Liver (tissue), 3 donors: ENCODE measurements at regions not wholly inside any gene's neighbourhood (a gene's known extent, or its start where the extent isn't known, plus 50 kb on each side); places are given as distances from the start of the nearest gene placed in this dataset.

Source experiments
- JUND ChIP-seq, 2 donors: IDR thresholded peaks; 2 replicates each; pipeline ENCODE4 v1.6.1; 2016; ENCODE audit warnings: antibody characterized with exemption in 2 of 2
- SP1 ChIP-seq: IDR thresholded peaks from 2 replicates; pipeline ENCODE4 v1.6.1; 2018; ENCODE audit warnings: antibody characterized with exemption, mild to moderate bottlenecking
- YY1 ChIP-seq: IDR thresholded peaks from 2 replicates; pipeline ENCODE4 v1.6.1; 2016; ENCODE audit warnings: antibody characterized with exemption, mild to moderate bottlenecking
- TF ChIP-seq, protein P1 (sequence below): IDR thresholded peaks from 2 replicates; pipeline ENCODE4 v1.6.1; 2016; ENCODE audit warnings: antibody characterized with exemption
- TF ChIP-seq, protein P2 (sequence below): fragments of 150-350 bp; IDR thresholded peaks from 2 replicates; pipeline ENCODE4 v1.5.1; 2017; ENCODE audit warnings: improper control_type of control experiment, low read depth, low read length; ENCODE audit not compliant: missing input control
- TF ChIP-seq, protein P3 (sequence below): IDR thresholded peaks from 2 replicates; pipeline ENCODE4 v1.6.1; 2016; ENCODE audit warnings: antibody characterized with exemption, mild to moderate bottlenecking
- donor health status: healthy.
- donor health status: healthy.

DNA sequence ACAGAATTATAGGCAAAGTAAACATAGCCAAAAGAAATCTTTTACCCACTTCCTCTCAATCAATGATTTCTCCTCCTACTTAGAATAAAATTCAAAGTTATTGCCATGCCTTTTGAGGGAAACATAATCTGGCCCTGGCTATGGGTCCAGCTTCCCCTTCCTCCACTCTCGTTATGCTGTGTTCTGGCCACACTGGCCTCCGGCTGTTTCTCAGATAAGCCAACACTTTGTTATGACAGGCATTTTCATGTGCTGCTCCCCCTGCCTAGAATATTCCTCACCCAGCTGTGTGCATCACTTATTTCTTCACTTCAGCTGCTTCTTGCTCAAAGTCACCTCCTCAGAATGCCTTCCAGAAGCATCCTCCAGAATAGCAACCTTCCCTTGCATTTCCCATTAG lies 386.6 kb upstream of the AADAT start:
- TF ChIP-seq, protein P1, sequence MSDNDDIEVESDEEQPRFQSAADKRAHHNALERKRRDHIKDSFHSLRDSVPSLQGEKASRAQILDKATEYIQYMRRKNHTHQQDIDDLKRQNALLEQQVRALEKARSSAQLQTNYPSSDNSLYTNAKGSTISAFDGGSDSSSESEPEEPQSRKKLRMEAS = no peak
- TF ChIP-seq, protein P2, sequence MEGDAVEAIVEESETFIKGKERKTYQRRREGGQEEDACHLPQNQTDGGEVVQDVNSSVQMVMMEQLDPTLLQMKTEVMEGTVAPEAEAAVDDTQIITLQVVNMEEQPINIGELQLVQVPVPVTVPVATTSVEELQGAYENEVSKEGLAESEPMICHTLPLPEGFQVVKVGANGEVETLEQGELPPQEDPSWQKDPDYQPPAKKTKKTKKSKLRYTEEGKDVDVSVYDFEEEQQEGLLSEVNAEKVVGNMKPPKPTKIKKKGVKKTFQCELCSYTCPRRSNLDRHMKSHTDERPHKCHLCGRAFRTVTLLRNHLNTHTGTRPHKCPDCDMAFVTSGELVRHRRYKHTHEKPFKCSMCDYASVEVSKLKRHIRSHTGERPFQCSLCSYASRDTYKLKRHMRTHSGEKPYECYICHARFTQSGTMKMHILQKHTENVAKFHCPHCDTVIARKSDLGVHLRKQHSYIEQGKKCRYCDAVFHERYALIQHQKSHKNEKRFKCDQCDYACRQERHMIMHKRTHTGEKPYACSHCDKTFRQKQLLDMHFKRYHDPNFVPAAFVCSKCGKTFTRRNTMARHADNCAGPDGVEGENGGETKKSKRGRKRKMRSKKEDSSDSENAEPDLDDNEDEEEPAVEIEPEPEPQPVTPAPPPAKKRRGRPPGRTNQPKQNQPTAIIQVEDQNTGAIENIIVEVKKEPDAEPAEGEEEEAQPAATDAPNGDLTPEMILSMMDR = no peak
- no peak for TF ChIP-seq JUND (IDR thresholded peaks at IDR 0.05)
- TF ChIP-seq YY1 = no peak
- TF ChIP-seq SP1 = no peak
- TF ChIP-seq, protein P3, sequence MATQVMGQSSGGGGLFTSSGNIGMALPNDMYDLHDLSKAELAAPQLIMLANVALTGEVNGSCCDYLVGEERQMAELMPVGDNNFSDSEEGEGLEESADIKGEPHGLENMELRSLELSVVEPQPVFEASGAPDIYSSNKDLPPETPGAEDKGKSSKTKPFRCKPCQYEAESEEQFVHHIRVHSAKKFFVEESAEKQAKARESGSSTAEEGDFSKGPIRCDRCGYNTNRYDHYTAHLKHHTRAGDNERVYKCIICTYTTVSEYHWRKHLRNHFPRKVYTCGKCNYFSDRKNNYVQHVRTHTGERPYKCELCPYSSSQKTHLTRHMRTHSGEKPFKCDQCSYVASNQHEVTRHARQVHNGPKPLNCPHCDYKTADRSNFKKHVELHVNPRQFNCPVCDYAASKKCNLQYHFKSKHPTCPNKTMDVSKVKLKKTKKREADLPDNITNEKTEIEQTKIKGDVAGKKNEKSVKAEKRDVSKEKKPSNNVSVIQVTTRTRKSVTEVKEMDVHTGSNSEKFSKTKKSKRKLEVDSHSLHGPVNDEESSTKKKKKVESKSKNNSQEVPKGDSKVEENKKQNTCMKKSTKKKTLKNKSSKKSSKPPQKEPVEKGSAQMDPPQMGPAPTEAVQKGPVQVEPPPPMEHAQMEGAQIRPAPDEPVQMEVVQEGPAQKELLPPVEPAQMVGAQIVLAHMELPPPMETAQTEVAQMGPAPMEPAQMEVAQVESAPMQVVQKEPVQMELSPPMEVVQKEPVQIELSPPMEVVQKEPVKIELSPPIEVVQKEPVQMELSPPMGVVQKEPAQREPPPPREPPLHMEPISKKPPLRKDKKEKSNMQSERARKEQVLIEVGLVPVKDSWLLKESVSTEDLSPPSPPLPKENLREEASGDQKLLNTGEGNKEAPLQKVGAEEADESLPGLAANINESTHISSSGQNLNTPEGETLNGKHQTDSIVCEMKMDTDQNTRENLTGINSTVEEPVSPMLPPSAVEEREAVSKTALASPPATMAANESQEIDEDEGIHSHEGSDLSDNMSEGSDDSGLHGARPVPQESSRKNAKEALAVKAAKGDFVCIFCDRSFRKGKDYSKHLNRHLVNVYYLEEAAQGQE = no peak
